ENCODE measurements at regions not wholly inside any gene's neighbourhood (a gene's known extent, or its start where the extent isn't known, plus 50 kb on each side); places are given as distances from the start of the nearest gene placed in this dataset.
"Not testable (repeated sequence)": the region's sequence is repeated elsewhere in the genome, so short reads cannot be mapped to it uniquely, and the experiment has no call there.

DNA sequence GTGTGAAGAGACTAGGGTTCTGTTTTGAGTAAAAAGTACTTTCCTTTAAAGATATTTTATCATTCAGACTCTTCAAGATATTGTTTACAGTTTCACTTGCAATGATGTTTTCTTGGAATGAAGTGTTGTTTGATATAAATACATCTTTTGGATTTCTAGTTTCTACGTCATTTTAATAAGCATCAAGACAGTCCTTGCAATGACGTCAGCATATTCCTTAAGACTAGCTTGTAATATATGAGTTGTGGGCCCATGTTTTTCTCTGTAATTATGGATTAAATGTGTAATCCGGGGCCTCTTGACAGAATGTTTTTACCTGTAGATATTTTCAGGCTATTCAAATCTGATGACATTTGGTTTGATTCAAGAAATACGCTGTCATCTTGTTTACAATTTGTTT, 66.1 kb downstream of the RBMX2 start:
- no peak for DNase-seq

DNA sequence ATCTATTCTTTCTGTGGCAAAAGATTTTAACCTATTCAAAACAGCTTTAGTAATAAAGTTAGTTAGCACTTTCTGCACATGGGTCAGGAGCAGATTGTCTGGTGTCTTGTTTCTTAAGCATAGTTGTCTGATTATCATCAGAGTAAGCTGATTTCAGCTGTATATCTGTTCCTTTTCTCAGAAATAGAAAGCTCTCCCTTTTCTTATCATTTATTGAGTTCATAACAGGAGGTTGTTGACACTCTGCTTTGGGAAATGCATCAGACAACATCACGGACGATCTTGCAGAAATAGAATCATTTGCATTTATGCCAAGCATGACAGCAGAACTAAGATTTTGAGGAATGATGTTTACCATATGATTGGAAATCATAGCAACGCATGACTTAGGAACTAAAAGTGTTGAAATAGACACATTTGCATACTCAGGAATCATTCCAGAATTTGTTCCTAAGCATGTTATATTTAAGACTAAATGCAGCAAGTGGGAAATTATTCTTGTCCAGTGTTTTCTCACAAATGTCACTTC, 66.7 kb downstream of the RBMX2 start:
- no peak for DNase-seq

- no peak for DNase-seq
Measured at GRCh38 chrX:130482871-130483270, 81.1 kb downstream of the RBMX2 start.

- DNase-seq: no peak
Measured at GRCh38 chrX:130485870-130486269, 84.1 kb downstream of the RBMX2 start.

DNA sequence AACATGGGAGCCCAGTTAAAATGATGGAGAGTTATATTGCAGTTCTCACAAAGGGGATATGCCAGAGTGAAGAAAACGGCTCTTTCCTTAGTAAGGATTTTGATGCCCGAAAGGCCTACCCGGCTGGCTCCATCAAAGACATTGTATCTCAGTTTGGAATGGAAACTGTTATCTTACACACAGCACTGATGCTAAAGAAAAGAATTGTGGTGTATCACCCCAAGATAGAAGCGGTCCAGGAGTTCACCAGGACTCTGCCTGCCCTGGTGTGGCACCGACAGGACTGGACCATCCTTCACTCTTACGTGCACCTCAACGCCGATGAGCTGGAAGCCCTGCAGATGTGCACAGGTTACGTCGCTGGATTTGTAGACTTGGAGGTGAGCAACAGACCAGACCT, 93.7 kb downstream of the RBMX2 start:
- DNase-seq: not testable (repeated sequence)

DNA sequence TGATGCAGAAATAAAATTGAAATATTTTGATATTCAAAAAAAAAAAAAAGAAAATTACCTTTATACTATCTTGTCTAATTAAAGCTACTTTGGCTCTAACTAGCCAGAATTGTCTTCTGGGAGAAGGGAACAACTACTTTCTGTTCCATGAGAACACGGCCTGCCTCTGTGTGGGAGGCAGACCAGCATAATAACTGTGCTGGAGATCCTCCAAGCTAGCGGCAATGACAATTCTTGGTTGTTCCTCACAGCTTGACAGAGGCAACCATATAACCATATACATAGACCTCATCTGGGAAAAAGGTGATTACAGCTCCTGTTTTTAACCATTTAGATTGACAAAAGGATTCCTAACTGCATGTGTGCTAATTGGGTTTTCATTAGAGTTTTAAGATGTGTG, 95.7 kb downstream of the RBMX2 start:
- no peak for DNase-seq

DNA sequence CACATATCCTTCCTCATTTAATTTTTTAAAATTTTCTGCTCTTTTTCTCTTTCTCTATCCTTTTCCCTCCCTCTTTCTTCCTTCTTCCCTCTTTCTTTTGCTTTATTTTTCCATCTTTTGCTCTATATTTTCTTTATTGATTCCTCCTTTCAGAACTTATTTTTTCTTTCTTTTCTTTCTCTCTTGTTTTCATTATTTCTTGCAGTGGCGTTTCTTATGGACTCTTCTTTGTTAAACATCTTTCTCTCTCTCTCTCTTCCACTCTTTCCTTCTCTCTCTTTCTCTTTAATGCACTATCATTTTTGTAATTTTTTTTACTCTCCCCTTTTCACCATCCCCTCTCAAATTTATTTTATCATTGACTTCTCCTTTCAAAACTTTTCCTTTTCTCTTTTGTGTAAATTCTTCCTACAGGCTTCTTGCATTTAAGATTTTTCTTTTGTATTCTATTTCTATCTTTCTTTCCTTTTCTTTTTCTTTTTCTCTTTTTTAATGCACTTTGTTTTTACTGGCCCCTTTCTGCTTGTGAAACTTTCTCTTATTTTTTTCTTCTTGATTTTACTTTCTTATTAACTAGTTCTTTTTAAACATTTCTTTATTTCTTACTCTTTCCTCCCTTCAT, 97.0 kb downstream of the RBMX2 start:
- no peak for DNase-seq

GRCh38 chrX:130502016-130502570, 100.3 kb downstream of the RBMX2 start:
- DNase-seq: no peak

- no peak for DNase-seq
Measured at GRCh38 chrX:130504019-130504418, 102.2 kb downstream of the RBMX2 start.

DNA sequence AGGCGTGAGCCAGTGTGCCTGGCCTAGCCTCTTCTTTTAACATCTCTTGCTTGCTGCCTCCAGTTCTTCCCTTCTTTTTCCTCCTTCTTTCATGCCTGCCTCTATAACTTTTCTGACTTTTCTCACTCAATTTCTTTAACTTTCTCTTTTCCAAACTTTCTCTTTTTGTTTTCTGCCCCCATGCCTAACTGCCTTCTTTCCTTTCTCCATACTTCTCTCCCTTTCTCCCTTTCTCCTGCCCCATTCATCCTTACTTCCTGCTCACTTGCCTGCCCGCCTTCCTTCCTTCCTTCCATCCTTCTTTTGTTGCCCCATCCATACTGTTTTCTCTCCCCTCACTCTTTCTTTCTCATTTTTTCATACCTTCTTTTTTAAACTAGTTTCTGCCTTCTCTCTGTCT, 105.2 kb downstream of the RBMX2 start:
- no peak for DNase-seq

DNA sequence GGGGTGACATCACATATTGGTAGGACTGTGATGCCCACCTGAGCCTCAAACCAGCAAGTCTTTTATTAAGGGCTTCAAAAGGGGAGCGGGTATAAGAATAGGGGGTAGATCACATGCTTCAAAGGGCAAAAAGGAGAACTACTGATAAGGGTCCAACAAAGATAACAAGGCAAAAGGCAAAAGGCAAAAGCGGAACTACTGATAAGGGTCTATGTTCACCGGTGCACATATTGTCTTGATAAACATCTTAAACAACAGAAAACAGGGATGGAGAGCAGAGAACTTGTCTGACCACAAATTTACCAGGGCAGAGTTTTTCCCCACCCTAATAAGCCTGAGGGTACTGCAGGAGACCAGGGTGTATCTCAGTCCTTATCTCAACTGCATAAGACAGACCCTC, 110.7 kb downstream of the RBMX2 start:
- not testable (repeated sequence) for DNase-seq

DNA sequence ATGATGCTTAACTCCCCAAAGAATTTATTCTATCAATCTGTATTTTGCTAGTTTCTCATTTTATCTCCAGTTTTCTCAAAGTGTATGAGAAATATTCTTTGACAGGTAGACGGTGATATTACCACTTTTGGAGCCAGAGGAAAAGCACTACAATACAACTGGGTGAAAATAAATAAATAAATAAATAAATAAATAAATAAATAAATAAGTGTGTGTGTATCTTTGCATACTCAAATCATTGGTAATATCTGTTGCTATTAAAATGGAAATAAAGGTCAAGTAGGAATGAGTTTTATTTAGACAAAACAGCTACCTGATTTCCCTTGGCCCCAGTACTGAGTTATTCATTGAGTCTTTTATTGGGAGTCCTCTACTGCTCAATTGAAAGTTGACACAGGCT, 114.3 kb downstream of the RBMX2 start:
- no peak for DNase-seq

DNA sequence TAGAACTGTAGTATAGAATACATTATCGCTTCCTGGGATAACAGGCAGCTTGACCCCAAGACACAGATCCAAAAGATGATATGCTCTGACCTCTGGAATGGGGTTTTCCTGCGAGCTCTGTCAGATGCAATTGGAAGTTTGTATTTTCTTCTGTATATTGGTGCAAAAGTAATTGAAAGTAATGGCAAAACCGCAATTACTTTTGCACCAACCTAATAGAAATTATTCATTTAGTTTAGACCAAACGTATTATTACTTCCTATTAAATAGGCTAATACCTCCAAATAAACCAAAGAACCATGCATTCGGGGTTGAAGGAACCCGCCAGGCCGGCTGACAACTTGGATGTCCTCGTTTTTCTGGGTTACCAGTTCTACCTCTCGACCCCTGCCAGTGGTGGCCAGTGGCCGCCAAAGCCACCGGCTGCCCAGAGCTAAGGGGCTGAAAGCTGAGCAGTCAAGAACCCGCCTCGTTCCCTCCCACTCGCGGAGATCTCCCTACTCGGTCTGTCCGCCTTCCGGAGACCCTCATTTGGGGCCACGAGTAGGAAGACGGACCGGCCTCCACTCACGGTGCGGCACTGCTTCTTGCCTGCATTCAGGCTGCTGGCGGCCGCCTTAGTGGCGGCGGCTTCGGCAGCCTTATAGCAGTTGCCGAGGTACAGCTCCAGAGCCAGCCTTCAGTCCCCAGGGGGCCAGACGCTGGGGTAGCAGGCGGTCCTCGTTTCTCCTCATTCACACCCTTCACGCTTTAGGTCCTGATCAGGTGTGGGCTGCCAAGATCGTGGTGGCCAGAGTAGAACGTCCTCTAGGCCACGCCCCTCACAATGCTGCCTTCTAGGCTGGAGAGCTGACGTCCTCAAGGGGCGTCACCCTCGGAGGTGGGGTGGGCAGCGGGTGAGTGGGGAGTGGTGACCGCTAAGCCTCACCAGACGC, 121.9 kb downstream of the RBMX2 start:
- no peak for DNase-seq

DNA sequence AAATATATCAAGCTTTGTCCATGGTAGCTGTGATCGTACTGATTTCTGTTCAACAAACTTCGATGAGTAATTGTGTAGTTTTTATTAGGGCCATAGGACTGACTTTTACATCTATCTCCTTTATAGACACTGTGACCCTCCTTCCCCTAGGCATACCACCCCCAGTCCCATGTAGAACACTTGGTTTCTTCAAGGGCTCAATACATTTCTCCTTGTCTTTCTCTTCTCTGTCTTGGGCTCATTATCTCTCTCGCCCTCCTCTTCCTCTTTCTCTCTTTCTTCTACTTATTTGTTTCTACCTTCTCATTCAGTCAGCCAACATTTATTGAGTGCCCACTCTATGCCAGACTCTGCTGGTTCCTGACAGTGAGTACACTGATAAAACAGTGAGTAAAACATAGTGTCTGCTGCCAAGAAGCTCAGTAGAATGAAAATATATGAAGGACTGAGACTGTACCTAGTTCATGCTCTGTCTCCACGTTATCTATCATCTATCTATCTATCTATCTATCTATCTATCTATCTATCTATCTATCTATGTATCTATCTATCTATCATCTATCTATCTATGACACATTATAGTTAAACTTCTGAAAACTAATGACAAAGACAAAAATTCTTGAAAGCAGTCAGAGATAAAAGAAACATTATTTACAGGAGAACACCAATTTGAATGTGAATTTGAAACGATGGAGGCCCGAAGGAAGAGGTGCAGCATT, 122.8 kb downstream of the RBMX2 start:
- DNase-seq: no peak

- DNase-seq: no peak
Measured at GRCh38 chrX:130529531-130529930, 127.7 kb downstream of the RBMX2 start.

GRCh38 chrX:130531066-130531465, 129.3 kb downstream of the RBMX2 start:
- DNase-seq: no peak

DNA sequence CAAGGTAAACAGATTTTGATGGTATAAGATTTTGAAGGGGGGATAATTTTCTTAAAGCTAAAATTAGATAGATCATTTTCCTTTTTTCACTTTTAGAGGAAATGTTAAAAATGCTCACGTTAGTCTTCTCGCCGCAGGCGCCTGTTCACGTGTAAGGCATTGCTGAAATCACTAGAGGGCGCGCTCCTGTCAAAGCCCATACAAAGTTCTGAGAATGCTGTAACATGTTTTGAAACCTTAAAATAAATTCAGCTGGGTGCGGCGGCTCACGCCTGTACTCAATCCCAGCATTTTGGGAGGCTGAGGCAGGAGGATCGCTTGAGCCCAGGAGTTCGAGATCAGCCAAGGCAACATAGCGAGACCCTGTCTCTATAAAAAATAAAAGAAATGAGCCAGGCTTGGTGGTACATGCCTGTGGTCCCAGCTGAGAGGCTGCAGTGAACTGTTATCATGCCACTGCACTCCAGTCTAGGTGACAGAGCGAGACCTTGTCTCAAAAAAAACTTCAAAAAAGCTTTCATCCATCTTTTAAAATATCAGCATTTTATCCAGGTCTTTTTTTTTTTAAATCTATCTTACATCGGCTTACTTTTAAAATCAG, 138.0 kb downstream of the RBMX2 start:
- peak; percentile 7 for DNase-seq

GRCh38 chrX:130543603-130544325, 142.0 kb downstream of the RBMX2 start:
- DNase-seq: no peak

- DNase-seq: no peak
Measured at GRCh38 chrX:130545796-130546195, 144.0 kb downstream of the RBMX2 start.

DNA sequence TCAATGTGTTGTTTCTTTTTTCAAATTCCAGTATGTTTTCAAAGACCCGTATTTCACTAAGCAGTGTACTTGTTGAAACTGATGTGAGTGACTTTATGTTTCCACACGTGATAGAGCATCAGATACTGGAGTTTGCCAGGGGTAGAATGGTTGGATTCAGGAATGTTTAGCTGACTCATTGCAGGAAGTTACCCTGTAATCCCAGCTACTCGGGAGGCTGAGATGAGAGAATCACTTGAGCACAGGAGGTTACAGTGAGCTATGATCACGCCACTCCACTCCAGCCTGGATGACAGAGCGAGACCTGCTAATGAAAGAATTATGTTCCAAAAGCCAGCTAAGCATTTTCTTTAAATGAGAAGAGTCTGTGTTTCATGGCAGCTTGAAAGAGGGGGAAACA, 147.6 kb downstream of the RBMX2 start:
- not testable (repeated sequence) for DNase-seq

GRCh38 chrX:130550351-130550750, 148.6 kb downstream of the RBMX2 start:
- no peak for DNase-seq
